Jurkat, Clone E6-1 (cell line): ENCODE measurements at regions not wholly inside any gene's neighbourhood (a gene's known extent, or its start where the extent isn't known, plus 50 kb on each side); places are given as distances from the start of the nearest gene placed in this dataset.

Source experiments
- DNase-seq: peaks from one replicate; pipeline ENCODE4 v3.0.0-alpha.2; 2011; ENCODE audit warnings: low read depth, low spot score
- H3K4me3 ChIP-seq: 2 replicates; pipeline ENCODE4 v1.5.1; 2011; ENCODE audit warnings: mild to moderate bottlenecking, low read length, control low read depth, moderate library complexity

GRCh38 chr11:122337241-122337640 lies 221.2 kb upstream of the BLID start:
- DNase-seq: no peak
- H3K4me3 ChIP-seq: no peak overlapping the region

GRCh38 chr11:122336706-122337105 lies 220.7 kb upstream of the BLID start:
- no peak for DNase-seq
- H3K4me3 ChIP-seq: no peak overlapping the region

GRCh38 chr11:122334546-122335339 lies 218.7 kb upstream of the BLID start:
- no peak overlapping the region for H3K4me3 ChIP-seq
- DNase-seq: no peak

GRCh38 chr11:122333467-122333866 lies 217.5 kb upstream of the BLID start:
- no peak for DNase-seq
- H3K4me3 ChIP-seq: no peak overlapping the region

GRCh38 chr11:122331079-122331478 lies 215.1 kb upstream of the BLID start:
- no peak for DNase-seq
- H3K4me3 ChIP-seq: no peak overlapping the region

GRCh38 chr11:122330279-122330965 lies 214.4 kb upstream of the BLID start:
- DNase-seq: no peak
- no peak overlapping the region for H3K4me3 ChIP-seq

GRCh38 chr11:122327528-122327927 lies 211.5 kb upstream of the BLID start:
- no peak overlapping the region for H3K4me3 ChIP-seq
- no peak for DNase-seq

- DNase-seq: no peak
Observed at GRCh38 chr11:122323754-122324421, 207.9 kb upstream of the BLID start.

GRCh38 chr11:122322329-122322728 lies 206.3 kb upstream of the BLID start:
- DNase-seq: no peak
- no peak overlapping the region for H3K4me3 ChIP-seq

More at GRCh38 chr11:122323754-122324421, 207.9 kb upstream of the BLID start:
- no peak overlapping the region for H3K4me3 ChIP-seq

- no peak for DNase-seq
- H3K4me3 ChIP-seq: no peak overlapping the region
Observed at GRCh38 chr11:122320671-122321070, 204.7 kb upstream of the BLID start.

- no peak overlapping the region for H3K4me3 ChIP-seq
- DNase-seq: no peak
Observed at GRCh38 chr11:122319691-122320620, 203.9 kb upstream of the BLID start.

- H3K4me3 ChIP-seq: no peak overlapping the region
- DNase-seq: no peak
Observed at GRCh38 chr11:122319085-122319484, 203.1 kb upstream of the BLID start.

GRCh38 chr11:122317305-122317704 lies 201.3 kb upstream of the BLID start:
- DNase-seq: no peak

GRCh38 chr11:122313581-122313980 lies 197.6 kb upstream of the BLID start:
- H3K4me3 ChIP-seq: no peak overlapping the region
- no peak for DNase-seq

More at GRCh38 chr11:122317305-122317704, 201.3 kb upstream of the BLID start:
- no peak overlapping the region for H3K4me3 ChIP-seq

- H3K4me3 ChIP-seq: no peak overlapping the region
- no peak for DNase-seq
Observed at GRCh38 chr11:122311216-122311755, 195.3 kb upstream of the BLID start.

- DNase-seq: no peak
- H3K4me3 ChIP-seq: no peak overlapping the region
Observed at GRCh38 chr11:122310766-122311165, 194.8 kb upstream of the BLID start.

- H3K4me3 ChIP-seq: no peak overlapping the region
- DNase-seq: no peak
Observed at GRCh38 chr11:122309262-122309925, 193.4 kb upstream of the BLID start.

GRCh38 chr11:122308226-122308625 lies 192.2 kb upstream of the BLID start:
- no peak overlapping the region for H3K4me3 ChIP-seq
- no peak for DNase-seq
